ENCODE measurements at regions not wholly inside any gene's neighbourhood (a gene's known extent, or its start where the extent isn't known, plus 50 kb on each side); places are given as distances from the start of the nearest gene placed in this dataset.

- TF ChIP-seq CTCF (optimal IDR thresholded peaks at IDR 0.05 in 1 of 3, IDR thresholded peaks at IDR 0.05 in 1 of 3, conservative IDR thresholded peaks at IDR 0.05 in 1 of 3; ENCODE audit: extremely low read depth in 1 of 3, insufficient read depth in 2 of 3, low read length in 3 of 3) (no peak), EZH2 (IDR thresholded peaks at IDR 0.05; ENCODE audit: low read length) (no peak)
Observed at GRCh38 chr5:105501315-105501714, 1938.7 kb upstream of the NUDT12 start.
